Stromal cell of bone marrow (primary cell): ENCODE measurements at regions not wholly inside any gene's neighbourhood (a gene's known extent, or its start where the extent isn't known, plus 50 kb on each side); places are given as distances from the start of the nearest gene placed in this dataset.
A peak's percentile ranks its signal among the peaks of the same experiment; 100 is the strongest.

Experiments
- DNase-seq: peaks from one replicate; pipeline ENCODE4 v3.0.0-alpha.2; 2012; ENCODE audit warnings: low read depth

DNA sequence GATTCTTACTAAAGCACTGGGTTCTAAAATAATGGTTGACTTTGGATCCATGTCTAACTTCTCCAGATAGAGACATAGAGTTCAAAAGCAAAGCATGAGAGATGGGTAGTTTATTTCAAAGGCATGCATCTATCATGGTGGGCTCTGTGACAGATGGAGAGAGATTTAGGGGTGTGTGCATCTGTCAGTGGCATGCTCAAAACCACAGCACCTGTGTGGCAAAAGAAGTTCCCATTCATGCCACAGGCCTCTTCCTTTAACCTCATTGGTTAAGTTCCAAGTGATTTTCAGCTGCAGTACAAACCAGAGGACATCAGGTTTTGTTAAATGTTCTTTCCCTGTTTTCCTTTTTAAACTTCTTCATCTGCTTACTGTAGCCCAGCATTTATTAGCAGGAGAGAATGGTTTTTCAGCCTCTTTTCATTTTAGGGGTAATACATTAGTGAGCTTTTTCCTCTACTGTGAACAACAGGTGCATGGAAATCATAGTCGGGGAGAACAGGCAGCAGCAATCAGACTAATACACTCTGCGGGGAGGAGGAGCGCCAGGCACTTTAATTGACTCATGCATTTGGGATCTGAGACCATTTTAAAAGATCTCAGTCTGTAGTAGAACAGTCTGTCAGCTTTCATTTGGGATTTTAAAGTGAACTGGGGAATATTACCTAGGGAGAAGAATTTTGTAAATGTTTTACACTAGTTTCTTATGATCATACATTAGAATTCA lies 52.4 kb upstream of the UPP2 start:
- no peak for DNase-seq

DNA sequence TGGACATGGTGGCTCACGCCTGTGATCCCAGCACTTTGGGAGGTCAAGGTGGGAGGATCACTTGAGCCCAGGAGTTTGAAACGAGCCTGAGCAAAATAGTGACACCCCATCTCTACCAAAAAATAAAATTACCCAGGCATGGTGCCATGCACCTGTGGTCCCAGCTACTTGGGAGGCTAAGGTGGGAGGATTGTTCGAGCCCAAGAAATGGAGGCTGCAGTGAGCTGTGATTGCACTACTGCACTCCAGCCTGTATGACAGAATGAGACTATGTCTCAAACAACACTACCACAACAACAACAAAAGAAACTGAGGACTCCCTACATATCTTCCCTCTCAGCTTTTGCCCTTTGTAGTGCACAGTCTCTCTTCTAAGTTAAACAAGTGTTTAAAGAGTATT lies 53.3 kb upstream of the UPP2 start:
- DNase-seq, result no peak

DNA sequence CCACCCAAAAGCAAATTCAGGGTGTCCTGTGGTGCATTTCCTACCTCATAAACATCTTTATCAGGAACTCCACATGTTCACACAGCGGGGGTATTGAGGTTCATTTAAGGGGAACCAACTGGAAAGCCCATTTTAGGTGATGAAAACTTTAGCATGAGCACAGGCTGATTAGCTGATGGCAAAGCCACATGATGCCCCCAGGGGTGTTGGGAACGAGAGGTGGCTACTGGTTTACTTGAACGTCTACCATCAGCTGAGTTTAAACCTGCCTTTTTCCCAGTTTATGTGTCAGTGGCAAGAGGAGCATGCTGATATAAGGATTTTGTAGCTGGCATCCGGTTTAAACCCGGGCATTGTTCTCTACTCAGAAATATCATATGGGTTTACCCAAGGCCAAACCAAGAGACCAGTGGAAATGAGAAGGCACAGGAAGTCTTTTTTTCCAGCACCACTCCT lies 54.5 kb upstream of the UPP2 start:
- no peak for DNase-seq

DNA sequence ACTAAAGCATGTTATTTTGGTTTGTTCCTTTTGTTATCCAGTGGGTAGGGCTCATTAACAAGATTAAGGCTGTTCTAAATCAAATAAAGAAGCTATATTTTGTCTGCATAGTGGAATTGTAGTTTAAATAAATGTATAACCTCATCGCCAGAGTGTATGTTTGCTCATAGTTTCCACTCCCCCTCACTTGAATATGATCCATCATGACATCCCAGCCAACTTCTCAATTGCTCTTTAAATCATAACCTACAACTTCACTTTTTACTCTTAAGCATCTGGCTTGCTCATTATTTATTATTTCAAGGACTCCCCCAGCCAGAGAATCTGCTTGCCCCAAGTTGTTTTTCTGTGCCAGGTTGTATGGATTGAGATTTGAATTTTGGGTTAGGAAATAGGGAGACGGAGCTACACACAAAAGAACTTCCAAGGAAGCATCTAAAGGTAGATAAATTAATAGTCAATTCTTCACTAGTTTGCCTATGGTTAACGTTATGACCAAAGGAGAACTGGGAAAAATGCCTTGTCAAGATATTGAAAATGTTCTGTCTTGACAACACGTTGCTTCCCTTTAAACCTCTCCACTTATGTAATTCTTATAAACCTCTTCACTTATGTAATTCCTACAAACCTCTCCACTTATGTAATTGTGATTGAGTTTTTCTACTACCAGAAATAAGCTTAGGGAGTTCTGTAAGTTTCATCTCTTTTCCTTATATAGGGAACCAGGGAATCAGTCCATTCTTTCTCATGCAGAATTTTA lies 55.4 kb upstream of the UPP2 start:
- DNase-seq, result no peak

DNA sequence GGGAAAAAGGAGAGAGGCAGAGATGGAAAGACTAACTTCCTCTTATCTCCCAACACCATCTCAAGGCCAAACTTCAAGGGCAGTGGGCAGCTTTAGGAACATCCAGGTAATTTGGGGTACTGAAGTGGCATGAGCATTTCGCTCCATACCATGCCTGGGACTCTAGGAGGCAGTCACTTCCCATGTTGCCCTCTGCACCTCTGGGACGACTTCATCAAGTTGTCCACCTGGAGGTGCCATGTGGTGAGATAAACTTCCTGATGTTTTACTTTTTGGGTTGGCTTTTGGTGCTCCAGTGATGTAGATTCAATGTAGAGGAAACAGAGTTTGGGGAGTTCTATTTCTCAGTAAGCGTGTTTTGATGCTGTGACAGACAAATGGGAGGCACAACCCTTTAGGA lies 56.3 kb upstream of the UPP2 start:
- no peak for DNase-seq

DNA sequence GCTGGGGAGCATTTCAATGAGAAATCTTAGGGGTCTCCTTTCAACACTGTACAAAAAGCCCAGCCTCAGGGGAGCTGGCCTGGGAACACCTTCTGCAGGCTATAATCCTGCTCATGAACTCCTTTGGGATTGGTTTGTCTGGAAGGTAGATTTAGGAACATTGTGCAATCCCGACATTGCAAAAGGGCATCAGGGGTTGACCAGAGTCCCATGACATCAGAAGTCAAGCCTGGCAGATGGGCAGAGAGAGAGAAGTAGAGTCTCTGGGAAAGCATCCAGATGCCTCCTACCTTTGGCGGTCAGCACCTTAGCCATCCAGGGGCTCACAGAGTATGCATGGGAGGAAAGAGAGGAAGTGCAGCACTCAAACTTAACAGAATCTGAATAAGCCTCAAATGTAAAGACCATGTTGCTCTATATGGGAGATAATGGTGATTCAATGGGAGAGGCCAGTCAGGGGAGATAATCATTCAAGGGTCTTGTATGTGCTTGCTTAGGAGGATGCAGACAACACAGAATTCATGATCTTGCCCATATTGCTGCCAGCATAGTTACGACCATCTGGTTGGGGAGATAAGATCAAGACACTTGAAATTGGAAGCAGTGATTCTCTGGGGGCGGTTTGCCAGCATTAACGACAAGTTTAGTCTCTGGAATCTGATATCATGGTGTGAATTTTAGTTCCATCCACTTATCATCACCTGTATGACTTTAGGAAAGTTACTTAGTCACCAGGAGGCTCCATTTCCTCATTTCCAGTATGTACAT lies 58.3 kb upstream of the UPP2 start:
- no peak for DNase-seq

DNA sequence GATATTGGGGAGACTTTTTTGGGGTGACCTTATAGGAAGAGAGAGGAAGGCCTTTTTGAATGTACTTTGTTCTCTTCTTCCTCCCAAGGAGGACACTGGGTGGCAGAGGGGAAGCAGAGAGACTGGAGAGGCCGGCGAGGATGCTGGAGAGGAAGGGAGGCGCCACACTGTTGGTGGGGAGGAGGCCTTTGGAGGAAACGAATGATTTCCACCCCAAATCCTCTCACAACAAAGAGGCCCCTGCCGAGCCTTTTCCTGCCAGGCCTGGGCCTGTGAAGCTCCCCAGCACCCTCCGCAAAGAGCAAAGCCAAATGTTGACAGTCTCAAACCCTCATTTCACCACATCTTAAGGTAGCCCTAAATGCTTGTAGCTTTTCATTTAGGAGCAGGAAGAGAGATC lies 59.0 kb upstream of the UPP2 start:
- no peak for DNase-seq

DNA sequence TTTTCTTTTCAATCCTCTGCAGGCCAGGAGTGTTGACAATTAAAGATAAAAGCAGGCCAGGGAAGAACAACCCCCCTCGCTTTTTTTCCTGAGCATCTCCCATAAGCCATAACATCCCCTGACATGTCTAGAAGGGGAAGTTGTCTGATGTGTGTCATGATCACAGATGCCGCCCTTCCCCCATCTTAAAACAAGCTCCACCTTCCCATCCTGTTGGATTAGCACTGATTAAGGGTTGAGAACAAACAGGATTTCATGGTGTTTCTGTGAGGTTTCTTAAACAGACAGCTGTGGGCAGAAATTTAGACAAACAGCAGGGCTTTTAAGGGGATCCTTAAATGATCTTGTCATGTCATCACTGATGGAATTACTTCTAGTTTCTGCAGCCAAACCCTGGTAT lies 59.4 kb upstream of the UPP2 start:
- DNase-seq, result no peak

DNA sequence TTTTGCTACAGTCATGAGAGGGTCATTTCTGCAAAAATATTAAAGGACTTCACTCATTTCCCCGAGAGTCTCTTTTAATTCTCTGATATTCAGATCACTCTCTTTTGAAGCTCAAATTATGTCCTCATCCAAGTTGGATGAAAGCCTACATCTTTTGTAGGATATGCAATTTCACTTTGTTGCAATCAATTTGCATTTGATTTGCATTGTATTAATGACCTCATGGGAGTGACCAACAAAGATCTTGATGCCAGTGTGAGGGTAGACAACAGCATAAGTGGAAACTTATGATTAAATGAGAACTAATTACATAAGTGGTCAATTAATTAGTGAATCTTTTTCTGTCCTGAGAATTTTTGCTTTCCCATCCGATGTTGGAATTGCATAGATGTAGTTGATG lies 60.3 kb upstream of the UPP2 start:
- DNase-seq, result no peak

DNA sequence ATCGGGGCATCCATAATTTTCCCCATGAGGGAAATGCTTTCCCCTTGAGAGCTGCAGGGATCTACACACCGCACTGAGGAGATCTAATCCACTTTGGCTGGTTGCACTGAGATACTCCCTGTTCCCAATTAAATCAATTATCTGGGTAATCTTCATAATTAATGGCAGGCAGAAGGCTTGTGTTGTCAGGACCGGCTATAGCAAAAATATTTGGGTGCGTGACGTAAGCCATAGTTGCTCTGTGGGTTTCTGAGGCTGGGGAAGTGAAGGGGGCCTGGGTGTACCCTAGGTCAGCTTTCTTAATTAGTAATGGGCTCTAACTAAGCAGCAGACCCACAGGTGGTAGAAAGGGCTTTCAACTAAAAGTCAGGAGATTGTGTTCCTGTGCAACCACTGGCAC lies 62.8 kb upstream of the UPP2 start:
- DNase-seq, result no peak

DNA sequence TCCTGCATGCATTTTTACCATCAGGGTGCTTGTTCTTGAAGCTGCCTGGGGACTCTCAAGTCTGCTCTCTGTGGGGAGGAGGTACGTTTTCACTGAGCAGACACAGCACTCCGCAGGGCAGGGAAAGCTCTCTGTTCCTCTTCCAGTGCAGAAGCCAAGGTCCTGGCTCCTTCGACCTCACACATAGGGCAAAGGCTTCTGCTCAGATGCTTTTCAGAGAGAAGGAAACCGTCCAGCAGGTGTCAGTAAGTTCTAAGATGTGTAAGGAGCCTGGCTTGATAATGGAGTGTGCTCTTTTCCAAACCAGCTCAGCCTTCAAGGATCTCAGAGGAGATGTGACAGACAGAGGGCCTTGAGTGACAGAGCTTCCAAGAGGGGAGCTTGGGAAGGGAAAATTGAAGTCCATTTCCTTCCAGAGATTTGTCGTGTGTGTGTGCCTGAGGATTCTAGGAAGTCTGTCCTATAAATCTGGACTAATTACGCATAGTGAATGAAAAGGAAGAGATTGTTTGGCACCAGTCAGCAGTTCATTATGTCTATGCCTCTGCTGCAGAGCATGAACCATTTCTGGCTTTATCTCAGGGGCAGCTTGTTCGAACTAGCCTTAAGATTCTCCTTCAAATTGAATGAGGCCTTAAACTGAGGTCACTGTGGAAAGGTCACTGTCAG lies 67.3 kb upstream of the UPP2 start:
- DNase-seq, result peak; percentile 32

DNA sequence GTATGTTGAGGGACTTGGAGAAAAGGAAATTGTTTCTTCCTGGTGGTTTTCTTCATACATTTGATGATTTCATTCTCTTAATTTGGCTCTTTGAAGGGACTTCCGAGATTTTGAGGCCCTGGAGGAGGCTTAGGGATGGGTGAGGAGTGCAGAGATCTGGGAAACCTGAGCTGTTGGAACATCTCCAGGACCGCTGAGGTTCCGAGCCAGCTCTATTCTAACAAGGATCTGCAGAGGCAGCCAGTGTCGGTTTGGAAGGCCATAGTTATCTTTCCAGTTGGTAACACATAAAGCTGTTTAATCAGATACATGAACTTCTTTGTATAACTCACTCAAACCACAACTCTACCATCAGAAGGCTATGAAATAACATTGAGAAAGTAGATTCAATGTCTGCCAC lies 70.3 kb upstream of the UPP2 start:
- DNase-seq, result no peak

DNA sequence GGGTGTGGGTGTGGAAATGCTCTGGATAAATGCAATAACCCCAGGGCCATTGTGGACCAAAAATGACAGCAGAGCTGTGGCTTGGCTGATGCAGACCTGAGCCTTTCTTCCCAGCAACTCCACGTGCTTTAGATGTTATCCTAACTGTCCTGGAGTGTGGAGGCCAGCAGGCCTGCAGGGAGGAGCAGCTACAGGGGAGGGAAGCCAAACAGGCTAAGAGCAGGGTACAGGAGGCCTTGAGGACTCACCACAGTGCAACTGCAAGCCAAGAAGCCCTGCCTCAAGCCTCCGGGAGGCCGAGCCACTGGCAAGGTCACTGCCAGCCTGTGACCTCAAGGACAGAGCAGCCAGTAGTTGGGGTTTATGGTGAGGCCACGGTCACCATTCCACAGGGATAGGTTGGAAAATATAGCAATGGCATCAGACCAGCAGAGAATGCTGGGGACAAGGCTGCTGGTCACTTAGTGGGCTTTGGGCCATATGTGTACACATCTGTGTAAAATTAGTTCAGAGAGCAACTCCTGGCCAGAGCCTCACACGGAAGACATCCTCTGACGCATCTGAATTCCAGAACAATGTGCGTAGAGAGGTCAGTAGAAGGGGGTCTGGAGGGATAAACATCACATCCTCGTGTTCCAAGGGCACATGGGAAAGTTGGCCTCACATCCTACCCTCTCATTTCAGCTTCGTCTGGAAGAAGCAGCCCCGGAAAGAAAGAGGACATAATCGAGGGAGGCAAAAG lies 76.2 kb upstream of the UPP2 start:
- no peak for DNase-seq

DNA sequence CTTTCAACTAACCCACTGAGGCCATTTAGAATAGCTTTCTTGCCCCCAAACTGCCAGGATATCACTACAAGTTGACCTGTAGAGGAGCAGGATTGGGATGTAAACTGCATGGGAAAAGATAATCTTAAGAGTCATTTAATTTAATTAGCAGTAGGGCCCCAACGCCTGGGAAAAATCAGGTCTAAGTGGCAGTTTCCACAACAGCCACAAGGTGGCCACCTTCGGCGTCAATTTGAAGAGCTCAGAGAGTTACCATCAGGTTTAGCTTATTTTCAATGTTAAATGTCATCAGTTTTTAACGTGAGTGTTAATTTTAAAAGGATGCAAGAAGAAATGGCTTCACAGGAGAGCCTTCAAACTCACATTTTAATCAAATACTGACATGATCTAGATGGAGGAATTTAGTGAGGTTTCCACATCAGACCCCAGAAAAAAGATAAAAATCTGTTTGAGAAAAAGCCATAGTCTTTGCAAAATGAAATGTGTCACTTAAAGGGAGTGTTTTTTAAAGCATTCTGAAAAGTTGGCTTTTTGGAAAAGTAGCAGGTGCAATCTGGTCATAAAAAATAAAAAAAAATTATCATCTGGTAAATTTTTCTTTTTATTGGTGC lies 77.3 kb upstream of the UPP2 start:
- DNase-seq, result peak; percentile 21

DNA sequence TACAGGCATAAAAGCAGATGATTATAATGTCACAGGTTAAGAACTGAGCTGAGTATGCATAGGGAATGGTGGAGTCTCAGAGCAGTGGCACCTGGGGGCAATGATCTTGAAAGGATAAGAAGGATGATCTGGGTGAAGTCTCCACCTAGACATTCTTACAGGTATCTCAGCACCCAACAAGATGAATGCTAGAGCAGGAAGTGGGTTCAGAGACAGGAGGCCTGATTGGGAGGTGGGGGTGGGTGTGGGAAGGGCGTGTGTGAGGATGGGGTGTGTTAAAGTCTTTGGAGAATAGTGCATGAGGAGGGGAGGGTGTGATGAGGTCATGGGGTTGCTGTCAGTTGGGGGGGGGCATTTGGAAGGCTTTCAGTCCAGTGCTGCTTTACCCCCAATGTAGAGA lies 78.8 kb upstream of the UPP2 start:
- no peak for DNase-seq

DNA sequence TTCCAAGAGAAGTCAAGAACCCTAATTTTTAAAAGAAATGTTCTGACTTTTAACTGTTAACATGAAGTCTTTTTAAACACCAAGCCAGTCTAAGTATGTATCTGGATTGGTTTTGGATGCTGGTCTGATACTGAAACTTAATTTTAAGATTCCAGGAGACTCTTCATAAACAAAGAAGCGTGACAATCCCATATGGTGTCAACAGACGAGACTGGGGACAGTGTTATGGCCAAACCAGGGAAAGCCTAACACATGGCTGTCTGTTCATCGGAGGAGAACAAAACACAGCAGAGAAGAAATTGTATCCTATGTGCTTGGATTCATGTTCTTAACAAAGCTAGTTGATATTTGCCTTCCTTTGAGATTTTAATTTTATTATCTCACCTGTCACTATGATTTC lies 80.5 kb upstream of the UPP2 start:
- no peak for DNase-seq

DNA sequence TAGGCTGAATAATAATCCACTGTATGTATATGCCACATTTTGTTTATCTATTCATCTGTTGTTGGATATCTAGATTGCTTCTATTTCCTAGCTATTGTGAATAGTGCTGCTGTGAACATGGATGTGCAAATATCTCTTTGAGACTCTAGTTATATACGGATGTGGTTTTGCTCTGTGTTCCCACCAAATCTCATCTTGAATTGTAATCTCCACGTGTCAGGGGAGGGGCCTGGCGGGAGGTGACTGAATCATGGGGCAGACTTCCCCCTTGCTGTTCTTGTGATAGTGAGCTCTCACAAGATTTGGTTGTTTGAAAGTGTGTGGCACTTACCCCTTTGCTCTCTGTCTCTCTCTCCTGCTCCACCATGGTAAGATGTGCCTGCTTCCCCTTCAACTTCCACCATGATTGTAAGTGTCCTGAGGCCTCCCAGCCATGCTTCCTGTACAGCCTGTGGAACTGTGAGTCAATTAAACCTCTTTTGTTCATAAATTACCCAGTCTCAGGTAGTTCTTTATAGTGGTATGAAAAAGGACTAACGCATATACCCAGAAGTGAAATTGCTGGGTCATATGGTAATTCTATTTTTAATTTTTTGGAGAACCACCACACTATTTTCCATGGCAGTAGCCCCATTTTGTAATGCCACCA lies 86.1 kb upstream of the UPP2 start:
- DNase-seq, result no peak

DNA sequence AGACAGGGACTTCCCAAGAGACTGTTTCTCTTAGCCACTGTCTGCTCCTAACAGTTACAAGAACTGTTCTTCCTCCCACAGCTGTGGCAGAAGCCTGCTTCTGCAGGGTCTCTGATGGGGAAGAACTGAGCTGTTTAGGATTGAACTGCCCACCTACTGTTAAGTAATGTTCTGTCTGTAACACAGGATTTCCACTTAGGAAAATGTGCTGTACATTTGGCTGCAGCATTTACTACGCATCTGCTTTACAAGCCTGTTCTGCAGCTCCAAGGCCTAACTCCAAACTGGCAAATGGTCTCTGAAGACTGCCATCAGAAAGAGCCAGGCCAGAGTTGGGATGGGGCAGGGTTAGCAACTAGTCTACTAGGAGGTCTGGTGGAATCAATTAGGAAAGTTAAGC lies 87.8 kb upstream of the UPP2 start:
- no peak for DNase-seq

DNA sequence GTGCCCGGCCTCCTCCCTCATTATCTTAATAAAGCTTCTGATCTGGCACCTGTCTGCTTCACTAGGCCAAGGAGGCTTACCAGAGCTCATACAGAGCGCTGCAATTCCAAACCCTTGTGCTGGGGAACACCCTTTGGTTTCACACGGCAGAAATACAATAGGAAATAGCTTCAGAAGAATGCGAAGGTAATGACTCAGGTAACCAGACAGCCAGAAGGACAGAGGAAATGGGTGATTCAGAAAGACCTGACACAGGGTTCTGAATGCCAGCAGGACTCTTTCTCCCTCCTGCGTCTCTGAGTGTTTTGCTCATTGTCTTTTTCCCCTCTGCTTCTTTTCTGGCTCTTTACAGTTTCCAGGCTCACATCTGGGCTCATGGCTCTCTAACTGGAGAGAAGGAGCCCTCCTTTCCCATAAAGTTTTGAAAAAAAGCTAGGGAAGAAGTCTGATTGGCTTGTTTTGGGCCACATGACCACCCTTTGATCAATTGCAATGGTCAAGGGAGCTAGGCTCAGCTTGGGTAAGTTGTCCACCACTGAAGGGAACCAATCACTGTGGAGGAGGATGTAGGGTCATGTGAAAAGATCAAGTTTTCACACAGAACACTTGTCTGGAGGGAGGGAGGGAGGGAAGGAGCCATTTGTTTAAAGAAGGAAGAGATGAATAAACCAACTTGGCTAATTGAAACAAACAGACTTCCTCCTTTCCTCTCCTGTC lies 90.5 kb upstream of the UPP2 start:
- DNase-seq, result no peak

DNA sequence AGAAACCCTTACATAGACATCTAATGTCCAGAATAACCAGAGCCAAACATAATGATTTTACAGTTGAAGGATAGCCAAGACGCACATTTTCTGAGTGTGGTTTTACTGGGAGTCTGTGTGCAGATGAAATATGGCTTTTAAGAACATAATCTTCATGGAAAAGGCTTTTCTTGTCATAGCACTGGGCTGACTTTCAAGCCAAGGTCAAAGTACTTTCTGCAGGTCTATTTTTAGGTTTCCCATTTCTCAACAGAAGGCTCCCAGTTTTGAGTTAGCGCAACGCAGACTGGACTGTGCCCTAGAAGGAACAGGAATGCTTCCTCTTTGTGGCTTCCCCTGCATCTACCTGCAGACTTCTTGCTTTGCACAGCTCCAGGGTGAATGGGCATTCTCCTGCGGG lies 92.3 kb upstream of the UPP2 start:
- DNase-seq, result peak; percentile 55
